Cardiac fibroblast (primary cell): ENCODE measurements at regions not wholly inside any gene's neighbourhood (a gene's known extent, or its start where the extent isn't known, plus 50 kb on each side); places are given as distances from the start of the nearest gene placed in this dataset.
"Not testable (repeated sequence)": the region's sequence is repeated elsewhere in the genome, so short reads cannot be mapped to it uniquely, and the experiment has no call there.

ENCODE experiments used
- DNase-seq, 2 donors: peaks; one replicate each; pipeline versions ENCODE4 v3.0.0 to v3.0.0-alpha.2; 2010; ENCODE audit warnings: low read depth in 2 of 2
- H3K4me3 ChIP-seq, 2 donors: replicated peaks in 1 of 2; 1 replicate in 1 of 2; 2 replicates in 1 of 2; pipeline ENCODE4 v1.5.1; 2011; ENCODE audit warnings: low read depth in 2 of 2, low read length in 2 of 2, mild to moderate bottlenecking in 2 of 2, moderate library complexity in 1 of 2
- CTCF ChIP-seq: IDR thresholded peaks from one replicate; pipeline ENCODE4 v1.5.1; 2011; ENCODE audit warnings: low read depth, mild to moderate bottlenecking, low read length, inconsistent platforms

- no peak for DNase-seq
- no peak overlapping the region for H3K4me3 ChIP-seq
- TF ChIP-seq CTCF = no peak
These were observed 273.6 kb downstream of the CYRIA start for GRCh38 chr2:16391986-16392385.

GRCh38 chr2:16390561-16390960 lies 275.1 kb downstream of the CYRIA start:
- TF ChIP-seq CTCF = no peak
- no peak for DNase-seq

GRCh38 chr2:16389611-16390010 lies 276.0 kb downstream of the CYRIA start:
- TF ChIP-seq CTCF = no peak
- no peak for DNase-seq

More at GRCh38 chr2:16390561-16390960, 275.1 kb downstream of the CYRIA start:
- no peak overlapping the region for H3K4me3 ChIP-seq

GRCh38 chr2:16388199-16388830 lies 277.3 kb downstream of the CYRIA start:
- H3K4me3 ChIP-seq, DNase-seq: not testable (repeated sequence)

More at GRCh38 chr2:16389611-16390010, 276.0 kb downstream of the CYRIA start:
- no peak overlapping the region for H3K4me3 ChIP-seq

- H3K4me3 ChIP-seq = no peak overlapping the region
These were observed 278.1 kb downstream of the CYRIA start for GRCh38 chr2:16387461-16387984.

GRCh38 chr2:16386431-16386830 lies 279.2 kb downstream of the CYRIA start:
- H3K4me3 ChIP-seq = no peak overlapping the region
- DNase-seq = no peak
- TF ChIP-seq CTCF = no peak

More at GRCh38 chr2:16387461-16387984, 278.1 kb downstream of the CYRIA start:
- DNase-seq = no peak
- no peak for TF ChIP-seq CTCF

- DNase-seq = no peak
- no peak for TF ChIP-seq CTCF
- H3K4me3 ChIP-seq = no peak overlapping the region
These were observed 279.6 kb downstream of the CYRIA start for GRCh38 chr2:16386031-16386430.
